ENCODE measurements at regions not wholly inside any gene's neighbourhood (a gene's known extent, or its start where the extent isn't known, plus 50 kb on each side); places are given as distances from the start of the nearest gene placed in this dataset.
"Not testable (repeated sequence)": the region's sequence is repeated elsewhere in the genome, so short reads cannot be mapped to it uniquely, and the experiment has no call there.

DNA sequence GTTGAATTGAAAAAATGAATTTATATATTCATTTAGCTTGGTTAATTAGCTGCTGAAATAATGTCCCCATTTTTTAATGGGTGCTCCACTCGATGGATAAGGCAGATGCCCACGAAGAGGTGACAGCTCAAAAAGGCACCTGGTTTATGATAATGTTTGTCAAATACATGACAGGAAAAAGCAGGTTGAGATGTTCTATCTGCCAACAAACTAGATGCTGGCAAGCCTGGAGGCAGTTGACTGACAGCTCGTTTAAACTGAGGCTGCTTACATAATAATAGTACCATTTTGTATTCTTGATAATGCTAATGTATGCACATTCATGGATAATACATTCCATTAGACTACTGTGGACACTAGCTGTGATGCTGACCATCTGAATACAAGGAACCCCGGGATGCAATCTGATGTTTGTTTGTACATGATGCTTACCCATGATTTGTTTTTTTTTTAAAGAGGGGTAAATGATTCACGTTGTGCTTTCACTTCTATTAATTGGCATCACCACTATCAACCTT is 69.0 kb upstream of the GPR158 start:
- no peak for DNase-seq
- H3K27ac ChIP-seq, result no peak overlapping the region
- H3K36me3 ChIP-seq, result no peaks in the 10 kb centered on the region
- H3K4me1 ChIP-seq, result no peaks in the 10 kb centered on the region
- no peak for ATAC-seq
- peaks cover 3% of the 10 kb centered on the region for H3K27me3 ChIP-seq (ENCODE audit: low read depth)
- H3K9me3 ChIP-seq, result no peaks in the 10 kb centered on the region
- intact Hi-C loops (cut with DNase I), result no loop called here
- TF ChIP-seq, protein P1, sequence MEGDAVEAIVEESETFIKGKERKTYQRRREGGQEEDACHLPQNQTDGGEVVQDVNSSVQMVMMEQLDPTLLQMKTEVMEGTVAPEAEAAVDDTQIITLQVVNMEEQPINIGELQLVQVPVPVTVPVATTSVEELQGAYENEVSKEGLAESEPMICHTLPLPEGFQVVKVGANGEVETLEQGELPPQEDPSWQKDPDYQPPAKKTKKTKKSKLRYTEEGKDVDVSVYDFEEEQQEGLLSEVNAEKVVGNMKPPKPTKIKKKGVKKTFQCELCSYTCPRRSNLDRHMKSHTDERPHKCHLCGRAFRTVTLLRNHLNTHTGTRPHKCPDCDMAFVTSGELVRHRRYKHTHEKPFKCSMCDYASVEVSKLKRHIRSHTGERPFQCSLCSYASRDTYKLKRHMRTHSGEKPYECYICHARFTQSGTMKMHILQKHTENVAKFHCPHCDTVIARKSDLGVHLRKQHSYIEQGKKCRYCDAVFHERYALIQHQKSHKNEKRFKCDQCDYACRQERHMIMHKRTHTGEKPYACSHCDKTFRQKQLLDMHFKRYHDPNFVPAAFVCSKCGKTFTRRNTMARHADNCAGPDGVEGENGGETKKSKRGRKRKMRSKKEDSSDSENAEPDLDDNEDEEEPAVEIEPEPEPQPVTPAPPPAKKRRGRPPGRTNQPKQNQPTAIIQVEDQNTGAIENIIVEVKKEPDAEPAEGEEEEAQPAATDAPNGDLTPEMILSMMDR (IDR thresholded peaks at IDR 0.05), result no peak
- no peak overlapping the region for H3K4me3 ChIP-seq

DNA sequence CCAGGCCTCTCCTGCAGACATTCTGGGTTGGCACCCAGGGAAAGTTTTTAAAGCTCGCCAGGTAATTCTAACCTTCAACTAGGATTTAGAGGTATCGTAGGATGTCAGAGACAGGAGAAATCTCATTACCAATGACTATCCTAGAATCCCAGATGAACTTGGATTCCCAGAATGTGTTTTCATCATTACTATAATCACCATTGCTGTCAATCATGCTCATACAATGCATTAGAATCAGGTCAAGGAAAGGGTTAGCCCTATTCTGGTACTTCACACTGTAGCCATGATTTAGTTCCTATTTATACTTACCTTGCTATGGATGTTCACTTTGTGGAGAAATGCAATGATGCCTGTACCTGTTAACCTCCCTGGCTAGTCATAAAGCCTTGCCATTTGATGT is 67.0 kb upstream of the GPR158 start:
- DNase-seq, result no peak
- TF ChIP-seq, protein P1 (IDR thresholded peaks at IDR 0.05), result no peak
- Histone ChIP-seq H3K27me3 (ENCODE audit: low read depth) (no peaks in the 10 kb centered on the region), H3K4me3 (no peak overlapping the region), H3K9me3 (no peaks in the 10 kb centered on the region), H3K27ac (no peak overlapping the region), H3K36me3 (no peaks in the 10 kb centered on the region), H3K4me1 (no peaks in the 10 kb centered on the region)
- intact Hi-C loops (cut with DNase I), result no loop called here
- no peak for ATAC-seq

DNA sequence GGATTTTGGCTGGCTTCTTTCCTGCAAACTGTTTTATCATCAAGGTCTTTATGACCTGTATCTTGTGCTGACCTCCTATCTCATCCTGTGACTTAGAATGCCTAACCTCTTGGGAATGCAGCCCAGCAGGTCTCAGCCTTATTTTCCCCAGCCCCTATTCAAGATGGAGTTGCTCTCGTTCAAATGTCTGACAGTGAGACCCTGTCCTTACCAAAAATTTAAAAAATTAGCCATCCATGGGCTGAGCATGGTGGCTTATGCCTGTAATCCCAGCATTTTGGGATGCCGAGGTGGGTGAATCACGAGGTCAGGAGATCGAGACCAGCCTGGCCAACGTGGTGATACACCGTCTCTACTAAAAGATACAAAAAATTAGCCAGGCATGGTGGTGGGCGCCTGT is 64.9 kb upstream of the GPR158 start:
- H3K4me1 ChIP-seq; ATAC-seq; H3K36me3 ChIP-seq; H3K27me3 ChIP-seq (ENCODE audit: low read depth); DNase-seq; H3K27ac ChIP-seq; H3K9me3 ChIP-seq; intact Hi-C loops (cut with DNase I); H3K4me3 ChIP-seq: not testable (repeated sequence)

DNA sequence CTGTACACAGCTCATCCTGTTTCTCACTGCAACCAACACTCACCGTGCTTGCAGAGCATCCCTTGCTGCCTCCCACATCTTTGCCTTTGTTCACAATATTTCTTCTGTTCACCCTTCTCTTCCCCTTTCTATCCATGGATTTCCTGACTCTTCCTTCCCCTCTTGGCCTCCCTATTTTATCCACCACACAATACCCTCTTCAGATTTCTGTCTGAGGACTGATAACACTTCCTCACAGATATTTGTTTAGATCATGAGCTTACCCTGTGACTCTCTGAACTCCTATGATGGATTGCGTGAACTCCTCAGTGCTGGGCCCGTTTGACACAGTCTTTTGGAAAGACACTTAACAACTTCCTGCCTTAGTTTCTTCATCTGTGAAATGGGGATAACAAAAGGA is 62.8 kb upstream of the GPR158 start:
- Histone ChIP-seq H3K4me1 (no peaks in the 10 kb centered on the region), H3K27me3 (ENCODE audit: low read depth) (no peaks in the 10 kb centered on the region), H3K27ac (no peak overlapping the region), H3K4me3 (no peak overlapping the region), H3K9me3 (no peaks in the 10 kb centered on the region), H3K36me3 (no peaks in the 10 kb centered on the region)
- ATAC-seq, result no peak
- TF ChIP-seq, protein P1 (IDR thresholded peaks at IDR 0.05), result no peak
- intact Hi-C loops (cut with DNase I), result no loop called here
- no peak for DNase-seq

DNA sequence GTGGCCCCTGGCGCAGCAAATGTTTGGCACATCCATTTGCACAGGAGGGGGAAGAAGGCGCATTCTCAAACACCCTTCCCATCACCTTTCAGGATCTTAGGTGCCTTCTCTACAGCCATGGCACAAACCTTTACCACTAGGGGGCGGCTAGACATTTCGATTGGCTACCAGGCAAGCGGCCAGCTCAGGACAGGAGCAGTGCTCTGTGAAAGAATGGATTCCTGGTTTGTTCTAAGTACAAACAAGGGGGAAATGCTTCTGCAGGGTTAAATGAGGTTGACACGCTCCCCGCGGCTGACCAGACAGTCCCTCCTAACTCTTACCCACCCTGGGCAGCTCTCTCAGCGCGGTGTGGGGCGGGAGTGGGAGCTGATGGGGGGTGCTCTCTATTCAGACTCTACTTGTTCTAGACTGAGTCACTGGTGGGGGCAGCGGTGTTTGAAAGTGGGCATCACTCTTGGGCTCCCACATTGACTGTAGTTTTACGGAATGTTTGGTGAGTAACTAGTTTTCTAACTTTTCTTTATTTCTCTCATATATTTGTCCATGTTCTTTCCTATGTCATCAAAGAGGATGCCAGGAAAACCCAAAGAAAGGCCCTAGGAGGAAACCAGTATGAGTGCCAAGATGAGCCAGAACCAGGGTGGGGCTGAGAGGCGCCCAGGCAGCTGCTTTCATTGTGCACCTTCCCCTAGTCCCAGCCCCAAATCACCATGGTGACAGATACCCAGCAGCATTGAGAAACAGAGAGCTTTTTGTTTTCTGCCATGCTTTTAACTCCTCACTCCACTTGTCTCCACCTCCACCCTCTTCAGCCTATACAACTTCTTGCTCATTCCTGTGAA is 61.4 kb upstream of the GPR158 start:
- Histone ChIP-seq H3K9me3 (no peaks in the 10 kb centered on the region), H3K27me3 (ENCODE audit: low read depth) (no peaks in the 10 kb centered on the region), H3K27ac (no peak overlapping the region), H3K4me3 (no peak overlapping the region), H3K36me3 (no peaks in the 10 kb centered on the region), H3K4me1 (no peaks in the 10 kb centered on the region)
- peak; percentile 69 for DNase-seq
- TF ChIP-seq, protein P1 (IDR thresholded peaks at IDR 0.05), result peak; percentile 67
- intact Hi-C loops (cut with DNase I), result no loop called here
- peak; percentile 87 to 90 for ATAC-seq

DNA sequence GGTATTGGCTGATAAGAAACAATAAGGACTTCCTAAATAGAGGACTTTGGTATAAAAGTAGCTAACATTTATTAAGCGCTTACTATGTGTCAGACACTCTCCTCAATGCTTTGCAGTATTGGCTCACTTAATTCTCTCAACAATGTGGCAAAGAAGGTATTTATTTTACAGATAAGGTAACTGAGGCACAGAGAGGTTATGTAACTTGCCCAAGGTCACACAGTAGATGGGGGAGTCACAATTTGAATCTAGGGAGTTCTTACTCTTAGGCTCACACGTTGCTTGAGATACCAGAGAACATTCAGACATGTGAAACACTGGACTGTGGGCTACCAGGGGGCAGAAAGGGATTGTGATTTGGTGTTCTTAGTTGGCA is 60.8 kb upstream of the GPR158 start:
- Histone ChIP-seq H3K4me1 (no peaks in the 10 kb centered on the region), H3K27ac (no peak overlapping the region), H3K9me3 (no peaks in the 10 kb centered on the region), H3K27me3 (ENCODE audit: low read depth) (no peaks in the 10 kb centered on the region), H3K4me3 (no peak overlapping the region), H3K36me3 (no peaks in the 10 kb centered on the region)
- ATAC-seq (no peak), DNase-seq (no peak)
- TF ChIP-seq, protein P1 (IDR thresholded peaks at IDR 0.05), result no peak
- intact Hi-C loops (cut with DNase I), result no loop called here
